ENCODE measurements at regions not wholly inside any gene's neighbourhood (a gene's known extent, or its start where the extent isn't known, plus 50 kb on each side); places are given as distances from the start of the nearest gene placed in this dataset.
"Not testable (repeated sequence)": the region's sequence is repeated elsewhere in the genome, so short reads cannot be mapped to it uniquely, and the experiment has no call there.

DNA sequence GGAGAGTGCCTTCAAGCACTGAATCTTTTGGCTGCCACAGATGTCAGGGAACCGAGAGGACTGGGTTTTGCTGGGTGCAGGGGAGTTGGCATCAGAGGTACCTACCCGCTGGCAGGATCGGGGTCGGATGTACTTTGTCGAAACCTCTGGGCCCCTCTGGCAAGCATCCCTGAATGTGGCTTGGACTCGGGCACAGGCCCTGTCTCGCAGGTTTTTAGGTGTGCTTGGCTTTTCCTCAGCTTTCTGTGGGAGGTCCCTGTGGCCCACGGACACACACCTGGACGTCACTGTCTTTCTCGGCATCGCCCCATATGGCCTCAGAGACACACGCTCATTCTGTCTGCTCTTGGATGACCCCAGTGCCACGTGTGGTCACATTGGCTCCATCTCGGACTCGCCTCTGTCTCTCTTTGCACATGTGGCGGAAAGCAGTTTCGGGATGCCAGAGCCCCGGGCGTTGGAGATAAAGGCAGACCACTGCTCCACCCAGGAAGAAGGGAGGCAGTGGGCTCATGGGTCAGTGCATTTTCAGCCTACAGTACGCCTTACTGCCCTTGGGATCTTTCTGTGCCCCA is 769.6 kb upstream of the ALG10B start:
- no peak overlapping the region for H3K4me3 ChIP-seq (ENCODE audit: low read length)
- no peak overlapping the region for H3K9ac ChIP-seq (ENCODE audit: low read length)
- H3K36me3 ChIP-seq (ENCODE audit: control insufficient read depth, low read depth, low read length), result no peaks in the 10 kb centered on the region
- no peak overlapping the region for H3K27ac ChIP-seq (ENCODE audit: low read length)
- H3K27me3 ChIP-seq (ENCODE audit: control insufficient read depth, insufficient read depth, low read length), result no peaks in the 10 kb centered on the region
- H3K9me3 ChIP-seq (ENCODE audit: control insufficient read depth, low read depth, low read length), result peaks cover 65% of the 10 kb centered on the region
- no peaks in the 10 kb centered on the region for H3K4me1 ChIP-seq (ENCODE audit: control insufficient read depth, low read depth, low read length)

DNA sequence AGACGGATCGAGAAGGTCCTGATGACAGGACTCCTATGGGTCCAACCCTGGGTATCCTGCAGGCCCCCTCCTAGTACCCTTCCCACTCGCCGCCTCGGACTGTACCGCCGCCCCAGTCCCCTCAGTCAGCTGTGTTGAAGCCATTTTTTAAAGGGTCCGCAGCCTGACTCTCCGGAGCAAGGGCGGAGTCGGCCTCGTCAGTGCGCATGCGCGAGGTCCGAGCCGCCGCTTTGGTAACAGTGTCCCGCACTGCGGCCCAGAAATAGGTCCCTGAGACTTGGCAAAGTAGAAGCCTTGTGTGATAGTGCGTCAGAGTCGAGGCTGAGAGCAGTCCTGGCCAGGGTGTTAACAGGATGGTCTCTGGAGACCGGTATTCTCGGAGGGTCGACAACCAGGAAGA is 769.0 kb upstream of the ALG10B start:
- Histone ChIP-seq H3K9ac (ENCODE audit: low read length) (no peak overlapping the region), H3K27ac (ENCODE audit: low read length) (no peak overlapping the region), H3K36me3 (ENCODE audit: control insufficient read depth, low read depth, low read length) (no peaks in the 10 kb centered on the region), H3K27me3 (ENCODE audit: control insufficient read depth, insufficient read depth, low read length) (no peaks in the 10 kb centered on the region), H3K4me3 (ENCODE audit: low read length) (no peak overlapping the region), H3K4me1 (ENCODE audit: control insufficient read depth, low read depth, low read length) (no peaks in the 10 kb centered on the region), H3K9me3 (ENCODE audit: control insufficient read depth, low read depth, low read length) (peaks cover 59% of the 10 kb centered on the region)

DNA sequence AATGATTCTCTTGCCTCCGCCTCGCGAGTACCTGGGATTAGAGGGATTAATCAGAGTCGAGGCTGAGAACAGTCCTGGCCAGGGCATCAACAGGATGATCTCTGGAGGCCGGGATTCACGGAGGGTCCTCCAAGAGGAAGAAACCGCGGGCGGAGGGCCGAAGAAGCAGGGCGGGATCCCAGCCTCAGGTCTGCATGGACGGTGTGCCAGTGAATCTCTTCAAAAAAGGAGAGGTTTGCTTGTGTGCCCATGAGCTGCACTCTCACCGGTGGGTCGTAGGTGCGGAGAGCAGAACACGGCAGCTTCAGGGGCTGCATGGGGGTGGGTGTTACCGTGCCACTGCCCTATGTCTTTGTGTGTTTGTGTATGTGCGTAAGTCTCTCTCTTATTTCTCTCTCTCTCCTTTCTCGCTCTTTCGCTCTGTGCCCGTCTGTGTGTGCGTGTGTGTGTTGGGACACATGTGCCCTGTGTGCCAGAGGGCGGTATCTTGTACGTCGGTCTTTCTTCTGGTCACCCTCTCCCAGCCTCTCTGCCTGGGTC is 768.2 kb upstream of the ALG10B start:
- H3K27me3 ChIP-seq (ENCODE audit: control insufficient read depth, insufficient read depth, low read length), result no peaks in the 10 kb centered on the region
- H3K9ac ChIP-seq (ENCODE audit: low read length), result no peak overlapping the region
- no peaks in the 10 kb centered on the region for H3K36me3 ChIP-seq (ENCODE audit: control insufficient read depth, low read depth, low read length)
- peaks cover 54% of the 10 kb centered on the region for H3K9me3 ChIP-seq (ENCODE audit: control insufficient read depth, low read depth, low read length)
- no peak overlapping the region for H3K27ac ChIP-seq (ENCODE audit: low read length)
- H3K4me1 ChIP-seq (ENCODE audit: control insufficient read depth, low read depth, low read length), result no peaks in the 10 kb centered on the region
- H3K4me3 ChIP-seq (ENCODE audit: low read length), result no peak overlapping the region

DNA sequence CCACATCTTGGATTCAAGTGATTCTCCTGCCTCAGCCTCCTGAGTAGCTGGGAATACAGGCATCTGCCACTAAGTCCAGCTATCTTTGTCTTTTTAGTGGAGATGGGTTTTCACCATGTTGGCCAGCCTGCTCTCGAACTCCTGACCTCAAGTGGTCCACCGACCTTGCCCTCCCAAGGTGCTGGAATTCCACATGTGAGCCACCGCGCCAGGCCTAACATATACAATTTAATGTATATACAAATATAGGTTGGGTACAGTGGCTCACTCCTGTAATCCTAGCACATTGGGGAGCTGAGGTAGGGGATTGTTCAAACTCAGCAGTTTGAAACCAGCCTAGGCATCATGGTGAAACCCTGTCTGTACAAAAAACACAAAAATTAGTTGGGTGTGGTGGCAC is 759.6 kb upstream of the ALG10B start:
- not testable (repeated sequence) for H3K9ac ChIP-seq (ENCODE audit: low read length); H3K36me3 ChIP-seq (ENCODE audit: control insufficient read depth, low read depth, low read length); H3K4me1 ChIP-seq (ENCODE audit: control insufficient read depth, low read depth, low read length); H3K27me3 ChIP-seq (ENCODE audit: control insufficient read depth, insufficient read depth, low read length); H3K4me3 ChIP-seq (ENCODE audit: low read length); H3K27ac ChIP-seq (ENCODE audit: low read length)
- H3K9me3 ChIP-seq (ENCODE audit: control insufficient read depth, low read depth, low read length), result peaks cover 24% of the 10 kb centered on the region

DNA sequence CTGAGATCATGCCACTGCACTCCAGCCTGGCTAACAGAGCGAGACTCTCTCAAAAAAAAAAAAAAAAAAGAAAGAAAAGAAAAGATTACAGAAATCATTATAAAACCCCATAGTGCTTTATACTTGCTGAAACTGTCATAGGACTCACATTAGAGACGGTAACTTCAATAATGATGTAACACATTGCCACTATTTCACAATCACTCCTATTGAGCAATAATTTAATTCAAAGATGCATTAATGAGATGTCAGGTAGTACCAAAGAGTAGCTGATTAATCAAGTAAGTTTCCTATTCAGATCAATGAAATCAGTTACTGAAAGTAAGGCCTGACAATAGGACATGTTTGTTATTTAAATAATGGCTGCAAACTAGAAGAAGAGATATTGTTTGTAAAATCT is 751.5 kb upstream of the ALG10B start:
- H3K9me3 ChIP-seq (ENCODE audit: control insufficient read depth, low read depth, low read length), result peaks cover 34% of the 10 kb centered on the region
- no peaks in the 10 kb centered on the region for H3K36me3 ChIP-seq (ENCODE audit: control insufficient read depth, low read depth, low read length)
- H3K9ac ChIP-seq (ENCODE audit: low read length), result no peak overlapping the region
- no peak overlapping the region for H3K27ac ChIP-seq (ENCODE audit: low read length)
- H3K4me1 ChIP-seq (ENCODE audit: control insufficient read depth, low read depth, low read length), result no peaks in the 10 kb centered on the region
- no peak overlapping the region for H3K4me3 ChIP-seq (ENCODE audit: low read length)
- no peaks in the 10 kb centered on the region for H3K27me3 ChIP-seq (ENCODE audit: control insufficient read depth, insufficient read depth, low read length)

DNA sequence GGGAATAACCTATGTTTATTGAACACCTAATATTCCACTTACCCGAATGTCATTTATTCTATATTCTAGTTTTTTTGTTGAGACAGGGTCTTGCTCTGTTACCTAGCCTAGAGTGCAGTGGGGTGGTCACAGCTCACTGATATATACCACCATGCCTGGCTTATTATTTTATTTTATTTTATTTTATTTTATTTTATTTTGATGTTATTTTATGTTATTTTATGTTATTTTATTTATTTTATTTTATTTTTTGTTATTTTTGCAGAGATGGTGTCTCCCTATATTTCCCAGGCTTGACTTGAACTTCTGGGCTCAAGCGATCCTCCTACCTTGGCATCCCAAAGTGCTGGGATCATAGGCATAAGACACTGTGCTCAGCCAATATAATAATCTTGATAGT is 746.0 kb upstream of the ALG10B start:
- H3K9me3 ChIP-seq (ENCODE audit: control insufficient read depth, low read depth, low read length), result peaks cover 11% of the 10 kb centered on the region
- not testable (repeated sequence) for H3K4me1 ChIP-seq (ENCODE audit: control insufficient read depth, low read depth, low read length); H3K27me3 ChIP-seq (ENCODE audit: control insufficient read depth, insufficient read depth, low read length); H3K36me3 ChIP-seq (ENCODE audit: control insufficient read depth, low read depth, low read length); H3K27ac ChIP-seq (ENCODE audit: low read length); H3K9ac ChIP-seq (ENCODE audit: low read length); H3K4me3 ChIP-seq (ENCODE audit: low read length)
